Stimulated activated CD8-positive, alpha-beta memory T cell treated with anti-CD3 and anti-CD28 coated beads, Interleukin-15, amount 100 ng/mL, for 48 hours (primary cell): ENCODE measurements at regions not wholly inside any gene's neighbourhood (a gene's known extent, or its start where the extent isn't known, plus 50 kb on each side); places are given as distances from the start of the nearest gene placed in this dataset.

Experiments used
- DNase-seq, 2 donors: peaks; one replicate each; pipeline ENCODE4 v3.0.0-alpha.2; 2020; ENCODE audit warnings: low read depth in 2 of 2

DNA sequence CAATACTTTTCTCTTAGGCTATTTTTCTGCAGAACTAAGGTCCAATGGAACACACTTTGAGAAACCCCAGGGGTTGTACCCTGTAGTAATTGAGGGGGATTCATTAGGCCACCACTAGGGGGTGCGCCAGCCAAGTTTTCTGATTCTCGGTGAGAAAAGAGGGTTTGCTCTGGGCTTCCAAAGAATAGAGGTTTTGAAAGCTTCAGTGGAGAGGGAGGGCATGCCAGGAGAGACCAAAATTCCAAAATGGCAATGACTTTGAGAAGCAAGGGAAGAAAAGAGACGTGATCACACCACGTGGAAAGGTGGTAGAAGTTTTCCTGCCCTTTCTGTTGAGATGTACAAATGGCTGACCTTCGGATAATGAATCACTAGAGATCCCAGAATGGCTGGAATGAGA is 323.3 kb downstream of the RPS6KC1 start:
- peak; percentile 9 for DNase-seq

DNA sequence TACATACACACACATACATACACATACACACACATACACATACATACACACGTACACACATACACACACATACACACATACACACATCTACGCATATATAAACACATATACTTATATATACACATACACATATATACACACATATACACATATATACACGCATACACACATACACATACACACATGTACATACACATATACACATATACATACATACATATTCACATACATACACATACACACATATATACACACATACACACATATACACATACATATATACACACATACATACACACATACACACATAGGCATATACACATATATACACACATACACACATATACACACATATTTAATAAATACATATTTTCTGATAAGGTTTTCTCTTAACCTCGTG is 324.0 kb downstream of the RPS6KC1 start:
- no peak for DNase-seq

DNA sequence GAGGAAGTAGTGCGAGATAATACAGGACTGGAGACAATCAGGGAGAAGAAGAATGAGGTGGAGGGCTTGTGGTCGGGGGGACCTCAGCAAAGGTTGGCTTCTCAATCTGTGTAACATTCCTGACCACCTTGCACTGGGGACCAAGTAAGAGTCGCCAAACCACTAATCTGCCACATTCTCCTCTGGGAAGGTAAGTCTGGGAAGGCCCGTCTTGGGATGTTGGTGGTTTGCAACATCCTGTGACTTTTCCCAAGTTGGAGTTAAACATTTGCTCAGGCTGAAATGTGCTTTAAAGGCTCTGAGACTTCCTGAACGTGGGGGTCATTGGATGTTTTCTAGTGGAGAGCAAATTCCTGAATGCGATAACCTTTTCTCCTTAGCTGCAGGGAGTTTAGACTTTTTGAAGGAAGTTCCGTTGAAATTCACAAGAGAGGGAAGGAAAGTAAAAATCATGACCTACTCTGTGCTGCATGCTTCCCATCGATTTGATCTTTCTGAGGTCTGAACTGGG is 325.9 kb downstream of the RPS6KC1 start:
- DNase-seq, result no peak

DNA sequence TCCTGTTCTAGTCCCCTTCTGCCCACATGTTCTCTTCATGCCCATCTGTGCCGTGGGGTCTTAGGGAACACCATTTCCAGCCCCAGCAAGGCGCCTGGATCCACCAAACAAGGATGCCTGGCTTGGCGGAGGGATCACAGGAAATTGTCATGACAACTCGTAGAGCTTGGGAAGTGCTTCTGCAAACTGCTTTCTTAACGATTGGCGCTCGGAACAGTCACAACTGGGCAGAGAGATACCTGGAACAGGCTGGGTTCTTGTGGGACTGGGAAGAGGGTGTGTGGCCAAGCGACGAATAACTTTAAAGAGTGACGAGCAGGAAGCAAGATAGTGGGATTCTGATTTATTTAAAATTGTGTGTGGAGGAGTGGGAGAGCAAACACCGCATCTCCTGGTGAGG is 329.8 kb downstream of the RPS6KC1 start:
- no peak for DNase-seq

DNA sequence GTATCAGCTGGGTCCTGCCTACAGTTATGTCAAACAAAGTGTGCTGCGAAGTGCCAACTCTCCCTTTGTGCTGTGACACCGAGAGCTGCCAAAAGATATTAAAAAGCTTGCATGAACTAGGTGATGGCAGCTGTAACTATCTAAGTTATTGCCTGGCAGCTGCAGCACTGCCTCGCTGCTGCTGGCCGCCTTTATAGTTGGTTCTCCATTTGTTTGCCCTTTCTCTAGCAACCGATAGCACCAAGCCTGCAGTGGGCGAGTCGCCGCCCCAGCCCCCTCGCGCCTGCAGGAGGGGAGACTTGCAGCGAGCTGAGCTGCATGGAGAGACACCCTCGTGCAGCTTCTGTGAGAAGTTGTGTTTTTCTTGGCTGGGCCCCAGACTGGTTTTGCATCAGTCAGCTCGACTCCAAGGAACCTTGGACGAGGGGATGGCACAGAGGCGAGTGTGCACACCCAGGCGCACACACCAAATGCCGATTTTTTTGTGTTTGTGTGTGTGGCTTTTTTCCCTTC is 330.6 kb downstream of the RPS6KC1 start:
- DNase-seq, result no peak

DNA sequence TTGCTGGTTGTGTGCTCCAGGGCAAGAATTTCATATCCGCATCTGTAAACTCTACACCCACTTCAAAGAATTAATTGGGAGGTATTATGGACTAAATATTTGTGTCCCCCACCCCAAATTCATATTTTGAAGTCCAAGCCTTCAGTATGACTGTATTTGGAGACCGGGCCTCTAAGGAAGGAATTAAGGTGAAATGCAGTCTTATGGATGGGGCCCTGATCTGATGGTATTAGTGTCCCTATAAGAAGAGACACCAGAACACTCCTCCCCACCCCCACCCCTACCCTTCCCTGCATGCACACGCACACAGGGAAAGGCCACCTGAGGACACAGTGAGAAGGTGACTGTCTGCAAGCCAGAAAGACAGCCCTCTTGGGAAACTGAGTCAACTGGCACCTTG is 332.4 kb downstream of the RPS6KC1 start:
- no peak for DNase-seq

DNA sequence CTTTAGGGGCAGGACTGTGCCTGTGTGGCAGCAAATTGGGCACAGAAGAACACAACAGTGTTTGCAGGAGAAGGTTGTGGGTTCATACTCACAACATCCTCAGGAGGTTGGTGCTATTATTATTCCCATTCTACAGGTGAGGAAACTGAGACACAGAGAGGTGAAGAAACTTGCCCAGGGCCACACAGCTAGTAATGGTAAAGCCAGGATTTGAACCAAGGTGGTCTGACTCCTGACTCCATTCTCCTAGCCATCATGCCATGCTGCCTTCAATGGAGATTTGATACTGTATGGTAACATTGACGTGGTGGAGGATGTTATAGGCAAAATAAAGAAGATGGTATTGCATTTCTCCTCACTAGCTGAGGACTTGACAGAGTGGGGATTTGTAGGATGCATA is 334.2 kb downstream of the RPS6KC1 start:
- no peak for DNase-seq

DNA sequence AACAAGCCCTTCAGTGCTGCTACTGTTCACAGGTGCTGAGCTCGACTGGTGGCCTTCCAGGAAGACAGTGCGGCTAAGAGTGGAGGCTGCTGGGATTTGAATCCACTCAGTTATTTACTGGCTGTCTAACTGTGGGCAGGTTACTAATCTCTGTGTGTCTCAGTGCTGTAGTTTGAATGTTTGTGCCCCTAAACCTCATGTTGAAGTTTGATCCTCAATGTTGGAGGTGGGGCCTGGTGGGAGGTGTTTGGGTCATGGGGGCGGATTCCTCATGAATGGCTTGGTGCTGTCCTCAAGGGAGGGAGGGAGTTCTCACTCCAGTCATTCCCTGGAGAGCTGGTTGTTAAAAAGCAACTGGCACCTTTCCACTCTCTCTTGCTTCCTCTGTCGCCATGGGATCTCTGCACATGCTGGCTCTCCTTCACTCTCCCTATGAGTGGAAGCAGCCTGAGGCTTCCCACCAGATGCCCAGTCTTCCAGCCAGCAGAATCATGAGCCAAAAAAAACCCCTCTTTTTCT is 334.8 kb downstream of the RPS6KC1 start:
- no peak for DNase-seq

DNA sequence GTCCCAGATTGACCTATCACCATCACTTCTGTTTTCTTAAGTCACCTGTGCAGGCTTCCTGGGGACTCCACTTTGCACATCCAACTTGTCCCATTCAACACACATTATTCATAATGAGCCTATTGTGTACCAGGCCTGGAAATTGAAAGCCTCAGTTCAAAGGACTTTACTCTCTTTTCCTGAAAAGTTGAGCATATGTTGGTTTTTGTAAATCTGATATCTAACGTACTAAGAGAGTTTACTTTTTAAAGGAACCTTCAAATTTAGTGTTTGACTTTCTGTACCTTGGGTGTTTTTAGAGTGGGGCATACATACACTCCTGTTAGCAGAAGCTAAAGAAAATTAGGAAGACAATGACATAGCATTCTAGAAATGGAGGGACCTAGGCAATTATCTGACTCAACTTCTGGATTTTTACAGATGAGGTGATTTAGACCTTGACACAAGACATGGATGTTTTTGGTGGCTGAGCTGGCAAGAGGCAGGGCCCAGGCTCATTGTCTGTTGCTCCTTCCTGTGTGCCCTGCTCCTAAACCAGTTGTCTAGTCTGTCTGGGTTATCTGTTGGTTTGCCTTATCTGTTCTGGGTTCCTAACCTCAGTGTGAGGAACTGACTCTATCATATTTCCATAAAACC is 336.5 kb downstream of the RPS6KC1 start:
- no peak for DNase-seq

DNA sequence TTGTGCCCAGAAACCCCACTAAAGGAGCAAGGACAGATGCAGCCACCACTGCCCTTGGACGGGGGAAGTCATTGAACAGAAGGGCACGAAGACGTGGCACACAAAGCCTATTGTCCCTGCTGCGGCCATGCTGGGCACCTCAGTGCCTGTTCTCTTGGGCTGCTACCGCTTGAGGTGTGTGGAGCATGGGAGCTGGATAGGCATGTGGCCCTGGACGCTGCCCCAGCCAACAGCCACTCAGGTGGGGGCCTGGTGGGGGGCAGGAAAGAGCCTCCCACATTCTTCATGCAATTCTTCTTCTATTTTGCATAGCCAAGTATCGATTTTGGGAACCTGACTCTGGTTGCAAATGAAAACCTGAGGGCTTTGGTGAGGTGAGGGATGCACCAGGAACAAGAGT is 337.2 kb downstream of the RPS6KC1 start:
- no peak for DNase-seq

DNA sequence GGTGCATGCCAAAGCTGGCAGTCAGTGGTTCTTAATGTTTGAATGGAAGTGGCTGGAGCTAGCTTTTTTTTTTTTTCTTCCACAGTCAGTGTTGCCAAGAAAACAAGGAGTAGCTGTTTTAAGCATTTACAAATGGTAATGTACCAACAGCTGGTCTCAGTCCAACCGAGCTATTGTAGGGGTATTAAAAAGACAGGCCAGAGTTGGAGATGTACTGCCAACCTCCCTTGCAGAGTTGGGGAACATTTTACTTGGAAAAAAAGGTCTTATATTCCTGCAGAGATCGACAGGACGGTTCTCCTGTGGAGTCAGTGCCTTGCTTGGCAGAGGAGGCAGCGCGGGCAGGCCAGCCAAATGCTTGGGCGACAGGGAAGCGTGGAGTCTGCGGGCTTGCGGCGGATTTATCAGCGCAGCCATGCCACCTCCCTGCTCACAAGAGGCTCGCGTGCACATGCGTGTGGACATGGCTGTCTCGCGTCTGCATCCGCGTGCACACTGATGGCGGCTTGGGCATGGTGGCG is 338.1 kb downstream of the RPS6KC1 start:
- DNase-seq, result no peak

DNA sequence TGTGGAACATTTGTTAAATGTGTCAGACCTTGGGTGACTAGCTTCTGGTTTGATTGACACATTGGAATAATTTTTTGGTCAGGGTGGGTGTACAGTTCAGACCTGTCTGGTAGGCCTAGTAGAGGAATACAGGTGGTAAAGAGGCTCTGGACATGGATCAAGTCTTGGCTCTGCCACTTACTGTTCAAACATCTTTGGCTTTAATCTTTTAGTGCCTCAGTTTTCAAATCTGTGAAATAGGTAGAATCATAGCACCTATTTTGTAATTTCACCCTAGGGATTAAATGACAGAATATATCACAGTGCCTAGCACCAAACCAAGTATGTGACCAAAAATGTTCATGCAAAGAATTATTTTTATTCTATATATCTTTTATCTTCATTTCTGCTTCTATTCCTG is 340.4 kb downstream of the RPS6KC1 start:
- DNase-seq, result no peak

DNA sequence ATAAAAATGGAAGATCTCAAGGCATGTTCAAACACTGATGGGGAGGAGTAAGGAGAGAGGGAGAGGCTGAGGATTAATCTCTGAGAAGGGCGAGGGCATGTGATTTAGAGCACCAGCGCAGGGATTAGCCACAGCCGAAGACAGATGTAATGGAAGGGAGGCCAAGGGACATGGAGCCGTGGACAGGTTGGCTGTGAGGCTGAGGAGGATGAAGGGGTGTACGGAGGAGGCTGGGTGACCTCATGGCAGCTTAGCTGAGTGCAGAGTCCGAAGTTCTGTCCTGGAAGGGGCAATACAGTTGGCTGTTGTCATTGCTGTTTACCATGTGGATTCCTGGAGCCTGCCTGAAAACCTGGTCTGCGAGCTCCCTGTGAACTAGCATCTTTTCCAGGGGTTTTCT is 342.8 kb downstream of the RPS6KC1 start:
- no peak for DNase-seq

DNA sequence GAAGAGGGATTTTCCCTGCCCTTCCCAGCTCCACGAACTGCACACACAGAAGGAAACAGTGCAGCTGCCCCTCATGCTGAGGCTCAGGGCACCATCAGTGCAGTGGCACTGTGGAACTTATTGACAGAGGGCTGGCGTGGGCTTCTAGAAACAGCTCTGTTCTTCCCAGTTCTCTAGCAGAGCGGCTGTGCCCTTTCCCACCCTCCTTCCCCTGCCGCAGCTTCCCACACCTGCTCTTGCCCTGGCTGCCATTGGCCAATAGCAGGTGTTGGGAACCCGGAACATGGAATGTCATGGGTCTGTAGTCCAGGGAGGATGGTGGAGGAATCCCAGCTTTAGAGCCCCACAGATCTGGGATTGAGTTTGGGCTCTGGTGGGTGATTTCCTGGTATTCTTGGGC is 343.8 kb downstream of the RPS6KC1 start:
- DNase-seq, result no peak

DNA sequence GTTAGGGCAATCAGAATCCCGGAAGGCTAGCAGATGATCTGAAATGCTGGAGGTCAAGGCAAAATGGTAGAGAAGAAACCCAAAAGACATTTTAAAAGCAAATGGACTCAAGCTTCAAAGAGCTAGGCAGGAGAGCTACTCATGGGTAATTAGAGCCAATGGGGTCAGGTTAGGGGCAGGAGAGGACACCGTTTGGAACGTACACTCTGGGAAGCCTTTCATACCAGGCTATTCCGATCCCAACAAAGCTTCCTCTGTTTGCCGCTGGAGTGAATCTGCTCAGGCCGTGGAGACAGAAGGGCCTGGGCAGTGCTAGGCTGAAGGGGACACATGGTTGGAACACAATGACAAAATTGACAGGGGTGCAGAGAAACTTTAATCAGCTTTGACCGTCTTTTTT is 346.6 kb downstream of the RPS6KC1 start:
- DNase-seq, result no peak

DNA sequence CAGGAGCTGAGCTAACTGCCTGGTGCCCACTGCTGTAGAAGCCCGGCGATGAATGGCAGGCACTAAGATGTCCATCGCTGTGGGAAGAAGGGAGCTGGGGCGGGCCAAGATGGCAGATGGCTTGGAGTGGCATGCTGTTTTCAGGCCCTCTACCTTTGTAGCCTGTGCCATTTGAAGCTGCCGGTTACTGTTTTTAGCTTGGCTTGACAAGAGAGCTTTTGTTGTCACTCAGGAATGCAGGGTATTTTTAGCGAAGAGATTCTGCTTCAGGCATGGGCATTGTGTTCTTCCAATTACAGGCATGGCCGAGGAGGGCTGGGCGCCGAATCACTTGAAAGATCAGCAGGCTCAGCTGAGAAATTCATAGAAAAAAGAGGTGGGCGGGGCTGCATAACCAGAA is 348.7 kb downstream of the RPS6KC1 start:
- no peak for DNase-seq

DNA sequence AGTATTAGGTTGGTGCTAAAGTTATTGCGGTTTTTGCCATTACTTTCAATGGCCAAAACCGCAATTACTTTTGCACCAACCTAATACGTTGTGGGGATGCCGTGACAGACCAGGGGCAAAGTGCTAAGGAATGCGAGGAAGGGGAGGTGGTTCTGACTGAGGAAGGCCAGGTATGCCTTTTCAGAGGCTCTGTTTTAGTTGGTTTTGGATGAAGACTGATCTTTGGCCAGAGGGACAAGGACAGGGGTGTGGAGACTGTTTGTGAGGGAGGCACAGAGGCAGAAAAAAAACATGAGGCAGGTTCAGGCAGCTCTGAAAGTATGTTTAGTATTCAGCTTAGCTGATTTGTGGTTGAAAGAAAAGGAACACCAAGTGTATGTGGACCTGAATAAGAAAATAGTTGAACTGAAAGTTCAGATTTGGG is 358.2 kb downstream of the RPS6KC1 start:
- no peak for DNase-seq

DNA sequence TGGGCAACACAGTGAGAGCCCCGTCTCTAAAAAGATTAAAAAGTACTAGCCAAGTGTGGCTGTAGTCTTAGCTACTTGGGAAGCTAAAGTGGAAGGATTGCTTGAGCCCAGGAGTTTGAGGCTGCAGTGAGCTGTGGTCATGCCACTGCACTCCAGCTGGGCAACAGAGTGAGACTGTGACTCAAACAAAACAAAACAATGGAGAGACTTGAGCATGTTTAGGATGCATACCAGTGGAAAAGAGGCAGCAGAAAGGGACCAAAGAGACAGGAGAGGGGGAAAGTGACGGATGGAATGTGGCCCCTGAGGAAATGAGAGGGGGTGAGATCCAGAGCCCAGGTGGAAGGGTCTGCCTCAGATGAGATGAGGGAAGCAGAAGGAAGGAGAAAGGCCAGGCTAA is 358.9 kb downstream of the RPS6KC1 start:
- no peak for DNase-seq

DNA sequence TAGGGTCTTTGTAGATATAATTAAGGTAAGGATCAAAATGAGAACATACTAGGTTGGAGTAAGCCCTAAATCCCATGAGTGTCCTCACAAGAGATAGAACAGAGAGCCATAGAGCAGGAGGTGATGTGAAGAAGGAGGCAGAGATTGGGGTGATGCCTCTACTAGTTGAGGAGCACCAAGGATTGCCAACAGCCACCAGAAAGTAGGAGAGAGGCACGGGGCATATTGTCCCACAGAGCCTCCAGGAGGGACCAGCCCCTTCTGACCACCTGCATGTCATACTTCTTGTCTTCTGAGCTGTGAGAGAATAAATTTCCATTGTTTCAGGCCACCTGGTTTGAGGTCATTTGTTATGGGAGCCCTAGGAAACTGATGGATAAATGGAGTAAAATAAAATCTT is 363.3 kb downstream of the RPS6KC1 start:
- no peak for DNase-seq

DNA sequence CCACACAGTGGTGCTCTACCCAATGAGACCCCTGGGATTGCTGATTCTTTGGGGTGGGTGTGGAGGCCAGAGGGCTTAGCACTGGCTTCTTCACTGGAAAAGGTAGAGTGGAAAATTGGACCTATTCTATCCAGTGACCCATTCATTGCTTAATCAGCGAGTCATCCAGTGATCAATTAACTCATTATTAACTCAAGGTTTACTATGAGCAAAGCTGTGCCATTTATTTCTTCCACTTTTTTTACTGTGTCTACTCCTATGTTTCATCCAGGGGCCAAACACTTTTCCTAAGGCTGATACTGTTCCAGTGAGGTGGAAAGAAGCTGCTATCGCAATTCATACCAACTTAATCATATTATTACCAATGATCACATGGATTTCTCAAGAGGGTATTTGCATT is 363.9 kb downstream of the RPS6KC1 start:
- no peak for DNase-seq

DNA sequence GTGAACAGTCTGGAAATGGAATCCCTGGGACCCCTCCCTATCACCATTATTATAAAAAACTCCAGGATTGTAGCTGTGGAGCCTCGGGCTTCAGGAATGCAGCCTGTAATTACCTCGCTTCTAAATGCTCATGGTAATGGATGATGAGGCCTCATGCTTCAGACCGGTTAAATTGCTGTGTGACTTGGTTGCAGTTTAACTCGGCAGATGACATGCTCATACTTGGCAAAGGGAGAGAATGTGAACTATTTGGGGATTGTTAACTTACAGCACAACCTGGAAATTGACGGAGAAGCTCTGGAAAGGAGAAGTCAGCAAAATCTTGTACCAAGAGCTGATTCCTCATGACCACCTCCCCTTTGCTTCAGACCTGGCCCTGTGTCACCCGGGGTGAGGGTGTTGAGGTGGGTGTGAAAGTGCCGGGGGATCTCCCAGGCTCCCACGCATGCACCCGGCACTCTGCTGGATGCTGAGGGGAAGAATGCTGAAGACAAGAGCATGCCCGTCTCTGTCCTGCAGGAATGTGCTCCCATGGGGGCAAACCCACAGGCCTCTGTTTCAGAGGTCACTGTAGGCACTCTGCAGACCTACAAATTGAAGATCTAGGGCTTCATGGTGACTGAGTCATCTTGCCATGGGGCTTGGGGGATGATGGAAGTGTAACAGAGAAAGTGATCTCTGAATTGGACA is 364.8 kb downstream of the RPS6KC1 start:
- no peak for DNase-seq

DNA sequence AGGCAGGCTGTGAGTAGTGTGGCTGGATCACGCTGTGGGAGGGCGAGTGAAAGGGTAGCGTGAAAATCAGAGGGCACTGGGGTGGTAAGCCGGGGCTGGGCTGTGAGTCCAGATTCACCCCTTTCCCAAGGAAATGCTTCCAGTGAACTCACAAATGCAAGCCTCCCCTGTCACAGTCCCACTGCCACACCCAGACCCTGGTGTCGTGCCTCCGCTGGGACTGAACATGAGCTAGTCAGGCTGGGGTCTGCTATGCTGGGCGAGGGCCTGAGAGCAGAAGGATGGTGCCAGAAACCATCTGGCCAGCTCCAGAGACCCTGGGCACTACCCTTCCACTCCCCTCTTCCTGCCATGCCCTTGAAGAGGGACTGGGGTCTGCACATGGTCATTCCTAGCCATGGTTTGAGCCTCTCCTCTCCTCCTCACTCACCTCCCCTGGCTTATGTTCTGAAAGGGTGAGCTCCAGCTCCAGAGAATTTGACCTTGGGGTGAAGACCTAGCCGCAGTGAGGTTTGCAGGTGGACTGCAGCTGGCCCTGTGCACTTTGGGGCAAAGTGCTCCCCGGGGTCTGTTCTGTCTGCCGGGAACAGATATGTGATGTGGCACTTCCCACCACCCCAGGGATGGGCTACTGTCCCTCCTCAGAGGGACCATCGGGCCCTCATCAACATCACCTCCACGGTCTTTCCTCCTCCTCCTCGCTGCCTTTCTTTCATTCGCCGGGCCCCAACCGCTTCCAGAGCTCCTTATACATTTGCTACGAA is 365.6 kb downstream of the RPS6KC1 start:
- no peak for DNase-seq
